Astrocyte (in vitro differentiated cells and primary cell): ENCODE measurements at regions not wholly inside any gene's neighbourhood (a gene's known extent, or its start where the extent isn't known, plus 50 kb on each side); places are given as distances from the start of the nearest gene placed in this dataset.
A peak's percentile ranks its signal among the peaks of the same experiment; 100 is the strongest.

ENCODE experiments used
- DNase-seq: peaks from one replicate; pipeline ENCODE4 v3.0.0-alpha.2; 2010; ENCODE audit warnings: low read depth
- FAIRE-seq: peaks from 2 replicates; lab custom pipeline; 2011; peaks lifted over from hg19 to GRCh38; lab: Jason Lieb, UNC
- H2AFZ ChIP-seq: 2 replicates; pipeline ENCODE4 v1.6.0; 2012; ENCODE audit warnings: low read depth, low read length, inconsistent platforms
- H3K27ac ChIP-seq: 2 replicates; pipeline ENCODE4 v1.5.1; 2011; ENCODE audit warnings: low read depth, low read length, inconsistent platforms
- H3K27me3 ChIP-seq: 2 replicates; pipeline ENCODE4 v1.6.0; 2011; ENCODE audit warnings: low read length, inconsistent platforms; ENCODE audit not compliant: insufficient read depth
- H3K36me3 ChIP-seq: 2 replicates; pipeline ENCODE4 v1.5.1; 2011; ENCODE audit warnings: low read length, inconsistent platforms; ENCODE audit not compliant: insufficient read depth
- H3K4me1 ChIP-seq: 2 replicates; pipeline ENCODE4 v1.5.1; 2011; ENCODE audit warnings: low read length, inconsistent platforms; ENCODE audit not compliant: insufficient read depth
- H3K4me2 ChIP-seq: 2 replicates; pipeline ENCODE4 v1.6.0; 2012; ENCODE audit warnings: low read length, inconsistent platforms
- H3K4me3 ChIP-seq: 2 replicates; pipeline ENCODE4 v1.5.1; 2011; ENCODE audit warnings: low read depth, mild to moderate bottlenecking, low read length, inconsistent platforms; ENCODE audit not compliant: insufficient read depth
- H3K79me2 ChIP-seq: 2 replicates; pipeline ENCODE4 v1.6.0; 2012; ENCODE audit warnings: mild to moderate bottlenecking, low read length, inconsistent platforms; ENCODE audit not compliant: insufficient read depth
- H3K9ac ChIP-seq: 2 replicates; pipeline ENCODE4 v1.6.0; 2012; ENCODE audit warnings: mild to moderate bottlenecking, low read length, inconsistent platforms
- H3K9me3 ChIP-seq: 2 replicates; pipeline ENCODE4 v1.5.1; 2012; ENCODE audit warnings: low read depth, mild to moderate bottlenecking, low read length, inconsistent platforms; ENCODE audit not compliant: insufficient read depth
- H4K20me1 ChIP-seq: 2 replicates; pipeline ENCODE4 v1.6.0; 2012; ENCODE audit warnings: low read length, inconsistent platforms; ENCODE audit not compliant: insufficient read depth
- H3K27ac Mint-ChIP-seq: one replicate; pipeline ENCODE4 v1.8.0; 2021; ENCODE audit warnings: mild to moderate bottlenecking, mixed read lengths; ENCODE audit not compliant: unreplicated experiment
- H3K27me3 Mint-ChIP-seq: one replicate; pipeline ENCODE4 v1.8.0; 2021; ENCODE audit warnings: low read depth, mixed read lengths; ENCODE audit not compliant: unreplicated experiment
- H3K36me3 Mint-ChIP-seq: one replicate; pipeline ENCODE4 v1.8.0; 2021; ENCODE audit warnings: low read depth, mixed read lengths; ENCODE audit not compliant: unreplicated experiment
- H3K4me1 Mint-ChIP-seq: one replicate; pipeline ENCODE4 v1.8.0; 2021; ENCODE audit warnings: low read depth, mixed read lengths; ENCODE audit not compliant: unreplicated experiment
- H3K4me3 Mint-ChIP-seq: one replicate; pipeline ENCODE4 v1.8.0; 2021; ENCODE audit warnings: mild to moderate bottlenecking, moderate library complexity, mixed read lengths; ENCODE audit not compliant: unreplicated experiment
- H3K9me3 Mint-ChIP-seq: one replicate; pipeline ENCODE4 v1.8.0; 2021; ENCODE audit warnings: mild to moderate bottlenecking, mixed read lengths; ENCODE audit not compliant: unreplicated experiment
- EZH2 ChIP-seq: IDR thresholded peaks from 2 replicates; pipeline ENCODE4 v1.6.1; 2012; ENCODE audit warnings: mild to moderate bottlenecking, low read length, inconsistent platforms; ENCODE audit not compliant: insufficient read depth
- TF ChIP-seq, protein P1 (sequence below): IDR thresholded peaks from 2 replicates; pipeline ENCODE4 v1.5.1; 2011; ENCODE audit warnings: low read depth, mild to moderate bottlenecking, inconsistent platforms, low read length, moderate library complexity; ENCODE audit not compliant: insufficient read depth

DNA sequence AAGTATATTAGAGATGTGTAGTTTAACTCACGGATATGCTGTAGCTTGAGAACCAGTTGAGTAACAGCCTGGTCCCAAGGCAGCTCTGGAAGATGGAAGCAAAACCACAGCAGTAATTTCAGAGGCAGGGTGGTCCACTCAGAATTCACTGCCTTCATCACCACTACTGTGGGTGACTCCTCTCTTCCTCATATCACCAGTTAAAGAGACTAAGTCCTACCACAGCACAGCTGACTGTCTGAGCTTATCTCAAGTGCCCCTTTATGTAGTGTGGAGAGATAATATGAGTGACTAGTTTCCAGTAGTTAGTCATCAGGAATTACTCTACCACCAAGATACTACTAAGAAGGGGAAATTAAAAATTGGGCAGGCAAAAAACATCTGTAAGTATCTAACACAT is 1571.2 kb upstream of the C9orf72 start:
- H2AFZ ChIP-seq = no peak overlapping the region
- H3K4me3 ChIP-seq = no peak overlapping the region
- DNase-seq (peak; percentile 6), FAIRE-seq (no peak)
- no peak overlapping the region for H3K9ac ChIP-seq
- no peak overlapping the region for H3K4me3 Mint-ChIP-seq
- no peaks in the 10 kb centered on the region for H4K20me1 ChIP-seq
- H3K36me3 Mint-ChIP-seq = no peaks in the 10 kb centered on the region
- H3K79me2 ChIP-seq = no peaks in the 10 kb centered on the region
- H3K4me1 Mint-ChIP-seq = no peaks in the 10 kb centered on the region
- H3K27ac ChIP-seq = no peak overlapping the region
- no peak overlapping the region for H3K4me2 ChIP-seq
- no peaks in the 10 kb centered on the region for H3K27me3 ChIP-seq
- H3K27me3 Mint-ChIP-seq = no peaks in the 10 kb centered on the region
- H3K9me3 Mint-ChIP-seq = peaks cover 5% of the 10 kb centered on the region
- no peaks in the 10 kb centered on the region for H3K9me3 ChIP-seq
- no peaks in the 10 kb centered on the region for H3K4me1 ChIP-seq
- no peak for TF ChIP-seq EZH2
- TF ChIP-seq, protein P1, sequence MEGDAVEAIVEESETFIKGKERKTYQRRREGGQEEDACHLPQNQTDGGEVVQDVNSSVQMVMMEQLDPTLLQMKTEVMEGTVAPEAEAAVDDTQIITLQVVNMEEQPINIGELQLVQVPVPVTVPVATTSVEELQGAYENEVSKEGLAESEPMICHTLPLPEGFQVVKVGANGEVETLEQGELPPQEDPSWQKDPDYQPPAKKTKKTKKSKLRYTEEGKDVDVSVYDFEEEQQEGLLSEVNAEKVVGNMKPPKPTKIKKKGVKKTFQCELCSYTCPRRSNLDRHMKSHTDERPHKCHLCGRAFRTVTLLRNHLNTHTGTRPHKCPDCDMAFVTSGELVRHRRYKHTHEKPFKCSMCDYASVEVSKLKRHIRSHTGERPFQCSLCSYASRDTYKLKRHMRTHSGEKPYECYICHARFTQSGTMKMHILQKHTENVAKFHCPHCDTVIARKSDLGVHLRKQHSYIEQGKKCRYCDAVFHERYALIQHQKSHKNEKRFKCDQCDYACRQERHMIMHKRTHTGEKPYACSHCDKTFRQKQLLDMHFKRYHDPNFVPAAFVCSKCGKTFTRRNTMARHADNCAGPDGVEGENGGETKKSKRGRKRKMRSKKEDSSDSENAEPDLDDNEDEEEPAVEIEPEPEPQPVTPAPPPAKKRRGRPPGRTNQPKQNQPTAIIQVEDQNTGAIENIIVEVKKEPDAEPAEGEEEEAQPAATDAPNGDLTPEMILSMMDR = no peak
- no peaks in the 10 kb centered on the region for H3K36me3 ChIP-seq
- no peak overlapping the region for H3K27ac Mint-ChIP-seq

DNA sequence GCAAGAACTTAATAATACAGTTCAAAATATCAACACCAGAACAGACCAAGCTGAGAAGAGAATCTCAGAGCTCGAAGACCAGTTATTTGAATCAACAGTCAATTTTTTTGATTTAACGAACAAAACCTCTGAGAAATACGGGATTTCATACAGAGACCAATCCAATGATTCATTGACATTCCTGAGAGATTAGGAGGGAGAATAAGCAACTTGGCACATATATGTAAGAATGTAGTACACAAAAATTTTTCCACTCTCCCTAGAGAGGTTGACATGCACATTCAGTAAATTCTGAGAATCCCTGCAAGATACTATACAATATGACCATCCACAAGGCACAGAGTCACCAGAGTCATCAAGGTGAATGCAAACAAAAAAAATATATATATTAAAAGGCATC is 1577.3 kb upstream of the C9orf72 start:
- DNase-seq (peak; percentile 26), FAIRE-seq (no peak)
- TF ChIP-seq, protein P1 = no peak
- TF ChIP-seq EZH2 = no peak
- Histone ChIP-seq H3K9ac (no peak overlapping the region), H3K9me3 (no peaks in the 10 kb centered on the region), H2AFZ (no peak overlapping the region), H3K79me2 (no peaks in the 10 kb centered on the region), H3K27me3 (no peaks in the 10 kb centered on the region), H3K4me3 (no peak overlapping the region), H3K27ac (no peak overlapping the region), H3K4me1 (no peaks in the 10 kb centered on the region), H3K36me3 (no peaks in the 10 kb centered on the region), H3K4me2 (no peak overlapping the region), H4K20me1 (no peaks in the 10 kb centered on the region)
- H3K36me3 Mint-ChIP-seq = no peaks in the 10 kb centered on the region
- peaks cover 4% of the 10 kb centered on the region for H3K4me1 Mint-ChIP-seq
- H3K27ac Mint-ChIP-seq = peak overlapping the region; percentile 47
- H3K9me3 Mint-ChIP-seq = no peaks in the 10 kb centered on the region
- H3K27me3 Mint-ChIP-seq = no peaks in the 10 kb centered on the region
- no peak overlapping the region for H3K4me3 Mint-ChIP-seq

DNA sequence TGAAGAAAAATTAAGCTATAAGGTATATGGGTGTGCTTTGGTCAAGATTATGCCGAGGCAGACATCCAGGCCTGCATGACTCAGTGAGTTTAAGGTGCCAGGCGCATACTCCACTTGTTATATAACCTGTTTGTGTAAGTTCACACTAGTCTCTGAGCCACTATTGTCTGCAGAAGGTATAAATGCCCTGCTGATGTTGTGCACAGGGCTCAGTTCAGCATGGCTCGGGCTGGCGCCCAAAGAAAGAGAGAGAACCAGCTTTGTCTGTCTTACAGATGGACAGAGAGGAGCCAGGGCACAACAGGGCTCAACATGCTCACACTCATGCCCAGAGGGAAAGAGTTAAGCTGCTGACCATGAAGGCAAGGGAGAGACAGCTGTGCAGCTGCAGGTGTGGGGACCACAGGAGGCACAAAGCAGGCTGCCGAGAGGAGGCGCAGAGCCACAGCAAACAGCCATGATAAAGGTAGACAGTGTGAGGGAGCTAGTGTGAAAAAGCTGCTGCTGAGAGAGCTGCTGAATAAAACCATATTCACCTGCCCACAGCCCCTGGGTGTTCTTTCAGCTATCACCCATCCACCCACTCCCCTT is 1587.6 kb upstream of the C9orf72 start:
- Mint-ChIP-seq H3K27ac (no peak overlapping the region), H3K4me1 (no peaks in the 10 kb centered on the region), H3K4me3 (no peak overlapping the region), H3K27me3 (no peaks in the 10 kb centered on the region), H3K9me3 (no peaks in the 10 kb centered on the region), H3K36me3 (no peaks in the 10 kb centered on the region)
- no peaks in the 10 kb centered on the region for H4K20me1 ChIP-seq
- no peak for FAIRE-seq
- H3K27me3 ChIP-seq = no peaks in the 10 kb centered on the region
- H3K4me3 ChIP-seq = no peak overlapping the region
- no peaks in the 10 kb centered on the region for H3K36me3 ChIP-seq
- H3K9ac ChIP-seq = no peak overlapping the region
- H2AFZ ChIP-seq = no peak overlapping the region
- H3K4me1 ChIP-seq = no peaks in the 10 kb centered on the region
- no peaks in the 10 kb centered on the region for H3K79me2 ChIP-seq
- H3K9me3 ChIP-seq = no peaks in the 10 kb centered on the region
- no peak overlapping the region for H3K4me2 ChIP-seq
- H3K27ac ChIP-seq = no peak overlapping the region
- DNase-seq = no peak
- TF ChIP-seq EZH2 = no peak
